Skin epidermis (tissue), 12 donors: ENCODE measurements at regions not wholly inside any gene's neighbourhood (a gene's known extent, or its start where the extent isn't known, plus 50 kb on each side); places are given as distances from the start of the nearest gene placed in this dataset.
A peak's percentile ranks its signal among the peaks of the same experiment; 100 is the strongest.
"Not testable (repeated sequence)": the region's sequence is repeated elsewhere in the genome, so short reads cannot be mapped to it uniquely, and the experiment has no call there.

ENCODE experiments used
- H3K27ac ChIP-seq, 21 experiments: fragments of 200-600 bp; sonication (generic) in 11 of 21; one replicate each; pipeline ENCODE4 v1.5.0; 2020; ENCODE audit warnings: mild to moderate bottlenecking in 3 of 21, inconsistent platforms in 2 of 21, moderate library complexity in 2 of 21
- H3K4me3 ChIP-seq, 7 experiments: fragments of 200-600 bp; sonication (generic) in 2 of 7; one replicate each; pipeline ENCODE4 v1.5.0; 2020; ENCODE audit warnings: inconsistent platforms in 2 of 7, mild to moderate bottlenecking in 2 of 7, moderate library complexity in 1 of 7

DNA sequence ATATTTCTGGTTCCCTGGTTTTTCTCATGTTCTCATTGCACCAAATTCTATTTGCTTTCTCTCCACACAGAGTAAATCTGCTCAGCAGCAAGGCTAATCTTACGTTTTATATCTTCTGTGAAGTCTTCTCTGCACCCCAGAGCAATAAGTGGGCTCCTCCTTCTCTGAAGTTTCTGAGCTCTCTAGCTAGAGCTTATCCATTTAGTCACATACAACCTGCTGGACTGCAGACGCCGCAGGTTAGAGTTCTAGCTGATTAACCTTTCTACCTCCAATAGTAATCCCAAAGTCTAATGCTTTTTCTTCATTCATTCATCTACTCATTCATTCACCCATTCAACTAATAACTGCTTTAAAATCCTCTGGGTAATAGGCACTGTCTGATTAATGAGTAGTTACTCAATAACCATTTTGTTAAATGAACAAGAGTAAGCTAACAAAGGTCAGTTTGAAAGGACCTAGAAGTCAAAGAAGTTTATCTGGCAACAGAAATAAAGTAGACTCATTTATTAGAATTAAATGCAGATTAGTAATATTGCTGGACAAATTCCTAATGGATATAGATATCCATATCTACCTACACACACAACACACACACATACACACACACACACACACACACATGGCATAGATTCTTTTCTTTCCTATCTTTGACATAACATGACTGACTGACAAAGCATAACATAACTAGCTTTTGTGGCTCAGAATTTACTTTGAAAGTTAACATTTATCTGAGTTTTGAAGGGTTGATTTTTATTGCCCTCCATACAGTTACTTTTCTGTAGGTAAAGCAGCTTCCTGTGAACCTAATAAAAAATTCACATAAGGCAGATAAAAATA lies 984.6 kb upstream of the SEMA6A start:
- H3K27ac ChIP-seq: no peak overlapping the region

GRCh38 chr5:117551236-117551635 lies 976.6 kb upstream of the SEMA6A start:
- Histone ChIP-seq H3K27ac (no peak overlapping the region), H3K4me3 (no peak overlapping the region)

More for the DNA sequence above, 984.6 kb upstream of the SEMA6A start:
- no peak overlapping the region for H3K4me3 ChIP-seq

DNA sequence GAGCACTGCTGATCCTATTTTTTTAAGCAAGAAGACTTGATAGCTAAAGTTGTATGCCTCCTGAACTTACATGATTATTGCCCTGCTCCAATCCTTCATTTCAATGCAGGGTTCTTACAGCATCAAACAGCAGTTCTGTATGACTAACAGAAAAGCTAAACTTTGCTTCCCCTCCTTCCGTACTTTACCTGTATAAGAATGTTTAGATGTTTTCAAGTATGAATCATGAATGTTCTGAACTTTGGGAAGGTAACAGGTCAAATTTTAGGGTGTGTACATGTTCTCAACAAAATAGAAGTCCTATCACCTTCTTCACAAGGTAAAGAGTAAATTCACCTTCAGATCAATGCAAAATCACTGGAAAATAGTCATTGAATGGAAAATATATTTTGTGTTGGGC lies 972.6 kb upstream of the SEMA6A start:
- H3K27ac ChIP-seq: no peak overlapping the region
- H3K4me3 ChIP-seq: no peak overlapping the region

- Histone ChIP-seq H3K4me3 (no peak overlapping the region), H3K27ac (no peak overlapping the region)
Measured at GRCh38 chr5:117539692-117540091, 965.1 kb upstream of the SEMA6A start.

- H3K27ac ChIP-seq: no peak overlapping the region
- no peak overlapping the region for H3K4me3 ChIP-seq
Measured at GRCh38 chr5:117533792-117534191, 959.2 kb upstream of the SEMA6A start.

DNA sequence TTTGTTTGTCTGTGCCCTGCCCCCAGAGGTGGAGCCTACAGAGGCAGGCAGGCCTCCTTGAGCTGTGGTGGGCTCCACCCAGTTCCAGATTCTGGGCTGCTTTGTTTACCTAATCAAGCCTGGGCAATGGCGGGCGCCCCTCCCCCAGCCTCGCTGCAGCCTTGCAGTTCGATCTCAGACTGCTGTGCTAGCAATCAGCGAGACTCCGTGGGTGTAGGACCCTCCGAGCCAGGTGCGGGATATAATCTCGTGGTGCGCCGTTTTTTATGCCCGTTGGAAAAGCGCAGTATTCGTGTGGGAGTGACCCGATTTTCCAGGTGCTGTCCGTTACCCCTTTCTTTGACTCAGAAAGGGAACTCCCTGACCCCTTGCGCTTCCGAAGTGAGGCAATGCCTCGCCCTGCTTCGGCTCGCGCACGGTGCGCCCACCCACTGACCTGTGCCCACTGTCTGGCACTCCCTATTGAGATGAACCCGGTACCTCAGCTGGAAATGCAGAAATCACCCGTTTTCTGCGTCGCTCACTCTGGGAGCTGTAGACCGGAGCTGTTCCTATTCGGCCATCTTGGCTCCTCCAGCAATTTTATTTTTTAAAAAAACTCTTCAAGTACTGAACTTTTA lies 958.5 kb upstream of the SEMA6A start:
- not testable (repeated sequence) for H3K27ac ChIP-seq, H3K4me3 ChIP-seq

- Histone ChIP-seq H3K4me3 (no peak overlapping the region), H3K27ac (no peak overlapping the region)
Measured at GRCh38 chr5:117519957-117520500, 945.4 kb upstream of the SEMA6A start.

DNA sequence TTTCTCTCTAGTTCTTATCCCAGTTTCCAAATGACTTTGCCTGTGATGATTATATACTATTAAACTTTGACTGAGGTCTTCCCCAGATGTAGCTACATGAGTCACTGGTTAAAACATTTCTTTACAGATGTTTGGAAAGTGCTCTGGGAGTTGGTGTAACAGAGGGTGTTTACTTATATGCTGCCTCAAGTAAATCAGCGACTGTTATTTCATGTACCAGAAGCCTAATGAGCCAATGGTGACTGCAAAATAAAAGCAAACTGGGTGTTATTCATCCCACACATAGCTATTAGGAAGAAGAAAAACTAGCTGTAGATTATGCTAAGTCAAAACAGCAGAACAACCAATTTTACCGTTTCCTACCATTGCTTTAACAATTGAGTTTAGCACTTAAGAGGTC lies 929.7 kb upstream of the SEMA6A start:
- no peak overlapping the region for H3K27ac ChIP-seq
- H3K4me3 ChIP-seq: no peak overlapping the region

GRCh38 chr5:117497601-117498000 lies 923.0 kb upstream of the SEMA6A start:
- Histone ChIP-seq H3K27ac (peak overlapping the region in 1 of 21 experiments; percentile 31), H3K4me3 (no peak overlapping the region)

DNA sequence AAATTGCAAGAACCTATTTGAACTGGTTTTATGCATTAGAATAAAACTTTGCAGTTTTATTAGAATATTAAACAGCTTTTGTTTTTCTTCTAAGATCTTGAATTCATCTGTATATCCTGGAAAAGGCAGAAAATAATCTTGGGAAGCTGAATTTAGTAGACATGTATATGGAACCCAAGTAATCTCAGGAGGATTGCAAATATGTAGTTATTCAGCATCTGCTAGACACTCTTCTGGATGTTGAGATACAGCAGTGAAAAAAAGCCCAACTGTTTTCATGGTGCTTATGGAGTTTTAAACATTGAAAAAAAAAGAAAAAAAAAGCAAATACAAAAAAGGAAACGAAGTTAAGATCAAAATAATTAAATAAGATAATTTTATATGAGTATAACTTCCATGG lies 922.2 kb upstream of the SEMA6A start:
- peak overlapping the region in 1 of 21 experiments; percentile 31 for H3K27ac ChIP-seq
- no peak overlapping the region for H3K4me3 ChIP-seq

DNA sequence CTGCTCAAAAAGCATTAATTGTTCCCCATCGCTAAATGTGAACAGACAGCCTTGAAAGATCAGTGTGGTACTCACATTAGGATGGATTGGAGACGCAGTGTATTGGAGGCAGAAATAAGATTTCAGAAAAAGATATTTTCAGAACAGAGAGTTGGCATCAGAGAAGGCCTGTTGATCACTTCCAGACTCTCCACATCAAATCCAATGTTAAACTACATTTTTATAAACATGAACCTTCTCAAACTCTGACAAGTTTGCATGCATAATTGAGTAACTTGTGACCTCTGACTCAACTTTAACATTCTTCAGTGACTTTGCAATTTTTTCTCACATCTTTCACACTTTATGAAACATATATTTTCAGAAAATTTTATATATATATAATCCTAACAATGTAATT lies 919.6 kb upstream of the SEMA6A start:
- H3K27ac ChIP-seq: no peak overlapping the region
- H3K4me3 ChIP-seq: no peak overlapping the region

DNA sequence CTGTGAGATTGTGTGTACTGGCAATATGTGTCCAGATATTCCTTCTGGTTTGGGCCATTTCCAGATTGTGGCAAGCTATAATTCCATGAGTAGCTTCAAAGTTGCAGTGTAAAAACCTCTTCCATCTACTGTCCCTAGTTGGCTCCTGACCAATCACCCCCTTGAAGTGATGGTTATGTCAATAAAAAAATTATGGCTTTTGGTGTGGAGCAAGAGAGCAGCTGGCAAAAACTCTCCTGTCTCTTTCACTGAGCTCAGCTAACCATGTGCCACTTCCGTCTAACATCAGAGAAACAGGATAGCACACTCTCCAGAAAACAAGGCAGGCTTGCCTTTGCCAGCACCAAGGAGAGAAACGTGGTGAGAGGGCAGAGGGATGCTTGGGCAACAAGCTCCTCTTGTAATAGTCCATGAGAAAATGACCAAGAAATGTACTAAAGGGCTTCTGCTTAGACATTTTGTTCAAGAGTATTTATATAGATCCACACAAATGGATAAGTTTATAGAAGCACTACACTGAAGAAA lies 914.4 kb upstream of the SEMA6A start:
- H3K27ac ChIP-seq: no peak overlapping the region
- H3K4me3 ChIP-seq: no peak overlapping the region

DNA sequence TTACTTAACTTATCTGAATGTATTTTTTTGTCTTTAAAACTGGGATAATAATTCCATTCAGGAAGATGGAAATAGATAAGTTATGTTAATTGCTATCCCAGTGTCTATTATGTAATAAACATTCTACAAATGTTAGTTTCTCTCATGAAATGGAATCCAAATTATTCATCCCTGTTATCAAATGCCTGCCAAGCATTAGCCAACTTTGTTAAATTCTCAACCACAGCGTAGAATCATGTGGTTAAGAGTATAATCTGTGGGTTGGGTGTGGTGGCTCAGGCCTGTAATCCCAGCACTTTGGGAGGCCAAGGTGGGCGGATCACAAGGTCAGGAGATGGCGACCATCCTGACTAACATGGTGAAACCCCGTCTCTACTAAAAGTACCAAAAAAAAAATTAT lies 912.9 kb upstream of the SEMA6A start:
- H3K27ac ChIP-seq: no peak overlapping the region
- no peak overlapping the region for H3K4me3 ChIP-seq

DNA sequence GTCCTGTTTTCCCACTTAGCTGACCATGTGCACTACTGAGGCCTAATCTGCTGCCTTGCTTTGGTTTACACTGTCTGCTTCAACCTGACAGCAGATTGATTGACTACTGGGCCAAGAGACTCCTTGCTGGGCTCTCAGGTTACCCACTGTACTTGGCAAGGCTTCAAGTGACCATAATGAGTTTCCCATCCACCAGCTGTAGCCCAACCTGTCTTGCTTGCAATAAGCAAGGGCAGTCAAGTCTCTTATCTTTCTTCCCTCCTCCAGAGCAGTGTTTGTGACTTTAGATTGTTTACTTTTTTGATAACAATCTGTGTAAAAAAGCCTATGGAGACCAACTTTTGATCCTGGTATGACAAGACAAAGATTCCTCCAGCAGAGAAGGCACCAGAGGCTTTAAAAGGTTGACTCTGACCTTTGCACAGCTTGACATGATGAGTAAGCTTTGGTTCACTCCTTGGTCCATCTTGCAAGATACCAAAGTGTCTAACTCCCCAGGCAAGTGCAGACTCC lies 912.3 kb upstream of the SEMA6A start:
- Histone ChIP-seq H3K27ac (no peak overlapping the region), H3K4me3 (no peak overlapping the region)

- no peak overlapping the region for H3K27ac ChIP-seq
- H3K4me3 ChIP-seq: no peak overlapping the region
Measured at GRCh38 chr5:117486261-117486660, 911.6 kb upstream of the SEMA6A start.

GRCh38 chr5:117475919-117476318 lies 901.3 kb upstream of the SEMA6A start:
- Histone ChIP-seq H3K27ac (no peak overlapping the region), H3K4me3 (no peak overlapping the region)

- H3K4me3 ChIP-seq: no peak overlapping the region
- H3K27ac ChIP-seq: no peak overlapping the region
Measured at GRCh38 chr5:117473165-117473564, 898.5 kb upstream of the SEMA6A start.

DNA sequence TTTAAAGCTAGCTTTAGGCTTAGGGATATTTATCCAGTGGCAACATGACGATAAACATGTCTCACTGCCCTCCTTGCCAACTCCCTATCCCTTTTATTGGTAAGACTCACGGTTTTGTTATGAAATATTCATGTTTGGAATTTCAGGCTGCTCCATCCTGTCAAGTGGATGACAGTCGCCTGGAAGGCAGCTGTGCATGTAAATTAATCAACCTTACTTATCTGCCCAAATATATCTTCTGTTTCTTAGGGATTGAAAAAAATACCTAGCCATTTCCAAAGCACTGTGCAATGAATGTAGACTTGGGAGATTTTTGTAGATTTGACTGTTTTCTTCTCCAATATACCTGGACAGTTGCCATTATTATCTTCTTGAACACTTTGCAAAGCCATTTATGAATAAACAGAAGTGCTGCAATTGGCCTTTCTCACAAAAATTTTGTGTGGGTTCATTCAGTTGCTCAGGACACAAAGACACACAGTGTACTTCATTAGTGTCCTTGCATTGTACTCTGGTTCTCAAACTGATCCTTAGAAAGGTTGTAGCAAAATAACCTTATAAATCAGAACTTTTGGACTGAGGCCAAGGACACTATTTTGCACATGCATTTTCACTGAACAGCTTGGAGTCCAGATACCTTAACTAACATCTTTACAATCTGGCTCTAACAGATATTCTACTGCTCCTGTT lies 889.4 kb upstream of the SEMA6A start:
- H3K4me3 ChIP-seq: no peak overlapping the region
- H3K27ac ChIP-seq: no peak overlapping the region

GRCh38 chr5:117461966-117462365 lies 887.3 kb upstream of the SEMA6A start:
- Histone ChIP-seq H3K4me3 (no peak overlapping the region), H3K27ac (no peak overlapping the region)

GRCh38 chr5:117461403-117461802 lies 886.8 kb upstream of the SEMA6A start:
- no peak overlapping the region for H3K27ac ChIP-seq

More at GRCh38 chr5:117461403-117461802, 886.8 kb upstream of the SEMA6A start:
- no peak overlapping the region for H3K4me3 ChIP-seq
